ENCODE measurements at regions not wholly inside any gene's neighbourhood (a gene's known extent, or its start where the extent isn't known, plus 50 kb on each side); places are given as distances from the start of the nearest gene placed in this dataset.

DNA sequence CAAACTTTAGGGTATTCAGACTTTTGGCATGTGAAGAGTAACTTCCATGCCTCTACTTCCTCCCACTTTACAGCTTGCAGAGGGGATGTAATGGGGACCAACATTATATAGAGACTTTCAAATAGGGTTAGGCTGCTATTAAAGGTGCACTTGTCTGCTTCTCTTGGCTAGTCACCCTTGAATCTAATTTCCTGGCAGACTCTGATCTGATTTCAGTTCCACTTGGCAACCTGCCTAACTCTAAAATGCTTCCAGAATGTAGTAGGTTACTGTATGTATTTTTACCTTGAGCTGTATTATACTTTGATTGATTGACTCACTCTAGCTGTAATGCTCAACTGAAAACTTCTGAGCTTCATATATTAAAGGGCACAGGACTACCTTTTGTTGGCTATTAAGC is 693.4 kb downstream of the KCTD16 start:
- TF ChIP-seq, protein P1, sequence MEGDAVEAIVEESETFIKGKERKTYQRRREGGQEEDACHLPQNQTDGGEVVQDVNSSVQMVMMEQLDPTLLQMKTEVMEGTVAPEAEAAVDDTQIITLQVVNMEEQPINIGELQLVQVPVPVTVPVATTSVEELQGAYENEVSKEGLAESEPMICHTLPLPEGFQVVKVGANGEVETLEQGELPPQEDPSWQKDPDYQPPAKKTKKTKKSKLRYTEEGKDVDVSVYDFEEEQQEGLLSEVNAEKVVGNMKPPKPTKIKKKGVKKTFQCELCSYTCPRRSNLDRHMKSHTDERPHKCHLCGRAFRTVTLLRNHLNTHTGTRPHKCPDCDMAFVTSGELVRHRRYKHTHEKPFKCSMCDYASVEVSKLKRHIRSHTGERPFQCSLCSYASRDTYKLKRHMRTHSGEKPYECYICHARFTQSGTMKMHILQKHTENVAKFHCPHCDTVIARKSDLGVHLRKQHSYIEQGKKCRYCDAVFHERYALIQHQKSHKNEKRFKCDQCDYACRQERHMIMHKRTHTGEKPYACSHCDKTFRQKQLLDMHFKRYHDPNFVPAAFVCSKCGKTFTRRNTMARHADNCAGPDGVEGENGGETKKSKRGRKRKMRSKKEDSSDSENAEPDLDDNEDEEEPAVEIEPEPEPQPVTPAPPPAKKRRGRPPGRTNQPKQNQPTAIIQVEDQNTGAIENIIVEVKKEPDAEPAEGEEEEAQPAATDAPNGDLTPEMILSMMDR (IDR thresholded peaks at IDR 0.05; ENCODE audit: low read depth, low read length): no peak
- in situ Hi-C loops (cut with HindIII; ENCODE audit: low sequenced_read_pairs): no loop called here
- no peak overlapping the region for H3K4me3 ChIP-seq (ENCODE audit: low read depth, low read length)
- no peak for DNase-seq (ENCODE audit: low read depth, low spot score)

GRCh38 chr5:144857454-144857853 is 686.8 kb downstream of the KCTD16 start:
- in situ Hi-C loops (cut with HindIII; ENCODE audit: low sequenced_read_pairs): no loop called here
- no peak overlapping the region for H3K4me3 ChIP-seq (ENCODE audit: low read depth, low read length)
- no peak for DNase-seq (ENCODE audit: low read depth, low spot score)
- TF ChIP-seq, protein P1 (IDR thresholded peaks at IDR 0.05; ENCODE audit: low read depth, low read length): no peak

DNA sequence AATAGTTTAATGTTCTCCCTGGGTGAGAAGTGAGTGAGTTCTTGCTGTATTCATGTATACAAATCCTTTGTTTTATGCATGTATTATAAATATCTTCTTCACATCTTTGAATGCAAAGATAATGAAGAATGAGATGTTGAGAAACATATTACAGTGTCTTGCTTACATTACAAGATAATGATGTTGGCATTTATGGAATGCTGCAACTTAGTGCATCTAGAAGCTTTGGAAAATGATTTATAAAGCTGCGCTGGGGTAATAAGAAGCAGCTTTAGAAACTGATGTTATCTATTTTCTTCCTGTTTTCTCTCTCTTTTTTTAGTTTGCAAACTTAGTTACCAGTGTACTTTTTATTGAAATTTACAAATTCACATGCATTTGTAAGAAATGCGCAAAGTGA is 673.4 kb downstream of the KCTD16 start:
- no peak for DNase-seq (ENCODE audit: low read depth, low spot score)
- in situ Hi-C loops (cut with HindIII; ENCODE audit: low sequenced_read_pairs): no loop called here
- no peak overlapping the region for H3K4me3 ChIP-seq (ENCODE audit: low read depth, low read length)
- TF ChIP-seq, protein P1 (IDR thresholded peaks at IDR 0.05; ENCODE audit: low read depth, low read length): no peak

- DNase-seq (ENCODE audit: low read depth, low spot score): no peak
- in situ Hi-C loops (cut with HindIII; ENCODE audit: low sequenced_read_pairs): no loop called here
- TF ChIP-seq, protein P1 (IDR thresholded peaks at IDR 0.05; ENCODE audit: low read depth, low read length): no peak
- no peak overlapping the region for H3K4me3 ChIP-seq (ENCODE audit: low read depth, low read length)
Observed at GRCh38 chr5:144832416-144832815, 661.7 kb downstream of the KCTD16 start.

GRCh38 chr5:144831650-144832049 is 661.0 kb downstream of the KCTD16 start:
- in situ Hi-C loops (cut with HindIII; ENCODE audit: low sequenced_read_pairs): no loop called here
- H3K4me3 ChIP-seq (ENCODE audit: low read depth, low read length): no peak overlapping the region
- DNase-seq (ENCODE audit: low read depth, low spot score): no peak
- TF ChIP-seq, protein P1 (IDR thresholded peaks at IDR 0.05; ENCODE audit: low read depth, low read length): no peak

DNA sequence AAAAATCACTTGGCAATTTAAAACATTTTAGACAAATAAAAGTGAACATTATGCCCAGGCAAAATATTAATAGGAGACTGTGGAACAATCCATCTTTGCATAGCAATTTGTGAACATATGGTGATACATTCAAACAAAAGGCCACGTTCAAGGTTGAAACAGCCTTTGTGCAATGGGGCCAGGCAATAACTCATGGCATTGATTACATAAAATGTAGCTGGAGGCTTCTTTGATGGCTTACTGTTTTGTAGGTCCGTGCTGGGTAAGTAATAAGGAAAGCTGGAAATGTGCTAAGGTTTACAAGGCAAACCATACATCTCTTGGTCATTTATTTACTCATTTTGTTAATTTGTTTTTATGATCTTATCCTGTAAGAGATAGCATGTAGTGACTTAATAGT is 651.8 kb downstream of the KCTD16 start:
- H3K4me3 ChIP-seq (ENCODE audit: low read depth, low read length): no peak overlapping the region
- TF ChIP-seq, protein P1 (IDR thresholded peaks at IDR 0.05; ENCODE audit: low read depth, low read length): no peak
- no peak for DNase-seq (ENCODE audit: low read depth, low spot score)
- in situ Hi-C loops (cut with HindIII; ENCODE audit: low sequenced_read_pairs): no loop called here

- TF ChIP-seq, protein P1 (IDR thresholded peaks at IDR 0.05; ENCODE audit: low read depth, low read length): no peak
- no peak overlapping the region for H3K4me3 ChIP-seq (ENCODE audit: low read depth, low read length)
- no peak for DNase-seq (ENCODE audit: low read depth, low spot score)
- in situ Hi-C loops (cut with HindIII; ENCODE audit: low sequenced_read_pairs): no loop called here
Observed at GRCh38 chr5:144820278-144820677, 649.6 kb downstream of the KCTD16 start.
